Erythroblast (primary cell): ENCODE measurements at regions not wholly inside any gene's neighbourhood (a gene's known extent, or its start where the extent isn't known, plus 50 kb on each side); places are given as distances from the start of the nearest gene placed in this dataset.

Source experiments
- GATA1 ChIP-seq: IDR thresholded peaks from 2 replicates; pipeline ENCODE4 v1.6.1; 2011; ENCODE audit warnings: low read depth, mild to moderate bottlenecking, control low read depth, low read length, moderate library complexity
- POLR2A ChIP-seq: IDR thresholded peaks from 2 replicates; pipeline ENCODE4 v1.6.1; 2011; ENCODE audit warnings: mild to moderate bottlenecking, low read length

DNA sequence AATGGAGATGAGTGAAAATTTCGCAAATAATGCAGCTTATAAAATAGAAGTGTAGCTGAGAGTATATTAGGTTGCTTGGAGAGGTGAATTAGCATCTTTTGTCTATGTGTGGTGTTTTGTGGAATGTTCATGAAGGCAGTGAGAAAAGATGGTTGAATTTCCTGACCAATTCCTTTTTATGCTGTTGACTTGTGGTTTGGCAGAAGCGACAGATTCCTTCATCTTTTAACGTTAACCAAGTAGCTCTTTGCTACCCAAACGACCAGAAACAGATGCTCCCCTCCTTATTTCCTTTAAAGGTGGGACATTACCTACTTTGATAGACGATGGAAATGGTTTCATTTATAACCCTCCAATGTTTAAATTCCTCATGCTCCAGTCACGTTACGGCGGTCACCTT, 390.5 kb downstream of the QKI start:
- no peak for TF ChIP-seq POLR2A
- TF ChIP-seq GATA1 = no peak
